ENCODE measurements at regions not wholly inside any gene's neighbourhood (a gene's known extent, or its start where the extent isn't known, plus 50 kb on each side); places are given as distances from the start of the nearest gene placed in this dataset.

GRCh38 chr4:134085496-134085895, 116.1 kb downstream of the PABPC4L start:
- no peak for TF ChIP-seq CTCF (IDR thresholded peaks at IDR 0.05)
- TF ChIP-seq RAD21 (IDR thresholded peaks at IDR 0.05; ENCODE audit: low read length), result no peak
- TF ChIP-seq JUND (IDR thresholded peaks at IDR 0.05), result no peak
- TF ChIP-seq FOSL2 (IDR thresholded peaks at IDR 0.05; ENCODE audit: borderline replicate concordance, low read depth), result no peak
- TF ChIP-seq REST (IDR thresholded peaks at IDR 0.05; ENCODE audit: low read depth, low read length), result no peak
